ENCODE measurements at regions not wholly inside any gene's neighbourhood (a gene's known extent, or its start where the extent isn't known, plus 50 kb on each side); places are given as distances from the start of the nearest gene placed in this dataset.

DNA sequence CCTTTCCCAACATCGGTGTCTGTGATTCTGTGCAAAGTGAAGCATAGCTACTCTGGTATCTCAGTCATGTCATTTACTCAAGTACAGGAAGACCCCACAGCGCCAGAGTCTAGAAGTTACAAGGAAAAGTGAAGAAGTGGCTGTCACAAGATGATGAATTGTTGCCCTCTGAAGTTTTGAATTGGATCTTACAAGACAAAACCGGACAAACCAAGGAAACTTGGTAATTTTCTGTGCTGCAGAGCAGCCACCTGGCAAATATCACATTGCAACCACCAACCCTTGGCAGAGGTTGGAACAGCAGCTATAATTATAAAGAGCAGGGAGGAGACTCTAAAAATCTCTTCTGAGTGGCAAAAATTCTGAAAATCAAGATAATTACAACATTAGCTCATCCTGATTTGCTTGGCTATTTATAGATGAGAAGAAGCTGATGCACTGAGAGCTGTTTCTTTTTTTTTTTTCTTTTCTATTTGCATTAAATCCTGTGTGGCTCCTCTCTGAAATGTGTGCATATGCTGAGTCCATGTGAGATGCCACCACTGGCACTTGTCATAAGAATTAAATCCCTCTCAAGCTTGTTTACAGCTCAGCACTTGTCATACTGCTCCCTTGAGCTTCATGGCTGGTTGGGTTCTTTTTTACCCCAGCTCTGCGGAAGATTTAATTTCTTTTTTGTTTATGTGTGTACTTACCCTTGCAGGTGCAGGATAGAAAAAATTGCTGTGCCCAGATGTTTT lies 68.0 kb upstream of the MNS1 start:
- TF ChIP-seq, protein P1, sequence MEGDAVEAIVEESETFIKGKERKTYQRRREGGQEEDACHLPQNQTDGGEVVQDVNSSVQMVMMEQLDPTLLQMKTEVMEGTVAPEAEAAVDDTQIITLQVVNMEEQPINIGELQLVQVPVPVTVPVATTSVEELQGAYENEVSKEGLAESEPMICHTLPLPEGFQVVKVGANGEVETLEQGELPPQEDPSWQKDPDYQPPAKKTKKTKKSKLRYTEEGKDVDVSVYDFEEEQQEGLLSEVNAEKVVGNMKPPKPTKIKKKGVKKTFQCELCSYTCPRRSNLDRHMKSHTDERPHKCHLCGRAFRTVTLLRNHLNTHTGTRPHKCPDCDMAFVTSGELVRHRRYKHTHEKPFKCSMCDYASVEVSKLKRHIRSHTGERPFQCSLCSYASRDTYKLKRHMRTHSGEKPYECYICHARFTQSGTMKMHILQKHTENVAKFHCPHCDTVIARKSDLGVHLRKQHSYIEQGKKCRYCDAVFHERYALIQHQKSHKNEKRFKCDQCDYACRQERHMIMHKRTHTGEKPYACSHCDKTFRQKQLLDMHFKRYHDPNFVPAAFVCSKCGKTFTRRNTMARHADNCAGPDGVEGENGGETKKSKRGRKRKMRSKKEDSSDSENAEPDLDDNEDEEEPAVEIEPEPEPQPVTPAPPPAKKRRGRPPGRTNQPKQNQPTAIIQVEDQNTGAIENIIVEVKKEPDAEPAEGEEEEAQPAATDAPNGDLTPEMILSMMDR (conservative IDR thresholded peaks at IDR 0.05; ENCODE audit: low read depth, low read length) = no peak
- TF ChIP-seq EZH2 (IDR thresholded peaks at IDR 0.05; ENCODE audit: low read length, unreplicated experiment) = no peak

All from PC-3 (cell line).